HG02840 (cell line): ENCODE measurements at regions not wholly inside any gene's neighbourhood (a gene's known extent, or its start where the extent isn't known, plus 50 kb on each side); places are given as distances from the start of the nearest gene placed in this dataset.
"Not testable (repeated sequence)": the region's sequence is repeated elsewhere in the genome, so short reads cannot be mapped to it uniquely, and the experiment has no call there.

Source experiments
- ATAC-seq: cut with Tn5 transposase; IDR thresholded peaks from one replicate; pipeline ENCODE4 v1.9.1; 2021; ENCODE audit warnings: mild to moderate bottlenecking, moderate library complexity, moderate number of reproducible peaks; ENCODE audit not compliant: unreplicated experiment, low FRiP score

DNA sequence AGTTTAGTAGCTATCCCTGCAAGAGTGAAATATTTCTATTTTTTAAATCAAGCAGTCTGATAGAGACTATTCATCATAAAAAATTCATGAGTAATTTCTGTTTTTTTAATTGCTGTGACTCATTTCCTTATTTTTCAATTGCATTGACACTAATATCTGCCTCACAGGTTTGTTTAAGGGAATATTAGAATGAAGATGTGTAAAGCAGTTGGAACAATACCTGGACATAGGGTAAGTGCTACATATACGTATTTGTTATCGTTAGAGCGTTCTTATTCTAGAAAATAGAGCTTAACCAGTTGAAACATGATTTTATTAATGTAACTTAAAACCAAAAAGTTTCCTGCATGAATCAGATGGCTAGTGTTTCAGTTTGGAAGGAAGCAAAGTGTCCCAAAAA lies 2211.3 kb downstream of the PCDH7 start:
- ATAC-seq = no peak

DNA sequence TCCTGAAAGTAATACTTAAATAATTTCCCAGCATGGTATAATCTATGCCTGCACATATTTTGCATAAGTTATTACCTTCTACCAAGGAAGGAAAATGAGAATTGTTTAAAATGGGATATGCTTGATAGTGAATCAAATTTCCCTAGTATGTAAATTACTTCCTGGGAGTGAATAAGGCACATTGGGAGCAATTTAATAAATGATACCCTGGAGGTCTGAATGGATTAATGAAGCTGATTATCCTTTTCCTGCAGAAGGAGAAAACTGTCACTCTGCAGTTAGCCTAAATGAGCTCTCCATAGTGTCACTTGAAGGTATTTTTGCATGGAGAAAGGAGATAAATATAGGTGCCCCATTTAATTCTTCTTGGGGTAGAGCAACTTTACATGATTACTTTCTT lies 2212.0 kb downstream of the PCDH7 start:
- no peak for ATAC-seq

DNA sequence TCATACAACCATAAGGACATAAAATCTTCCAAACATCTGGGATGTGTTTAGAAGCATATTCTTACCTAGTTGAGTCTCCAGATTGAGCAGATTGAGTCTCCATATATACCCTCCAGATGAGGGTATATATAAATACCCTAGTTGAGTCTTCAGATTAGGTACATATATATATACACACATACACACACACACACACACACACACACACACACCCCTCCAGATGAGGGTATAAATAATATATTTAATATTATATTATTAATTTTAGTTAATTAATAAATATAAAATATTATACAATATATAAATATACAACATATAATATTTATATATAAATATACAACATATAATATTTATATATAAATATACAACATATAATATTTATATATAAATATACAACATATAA lies 2219.1 kb downstream of the PCDH7 start:
- ATAC-seq = not testable (repeated sequence)

DNA sequence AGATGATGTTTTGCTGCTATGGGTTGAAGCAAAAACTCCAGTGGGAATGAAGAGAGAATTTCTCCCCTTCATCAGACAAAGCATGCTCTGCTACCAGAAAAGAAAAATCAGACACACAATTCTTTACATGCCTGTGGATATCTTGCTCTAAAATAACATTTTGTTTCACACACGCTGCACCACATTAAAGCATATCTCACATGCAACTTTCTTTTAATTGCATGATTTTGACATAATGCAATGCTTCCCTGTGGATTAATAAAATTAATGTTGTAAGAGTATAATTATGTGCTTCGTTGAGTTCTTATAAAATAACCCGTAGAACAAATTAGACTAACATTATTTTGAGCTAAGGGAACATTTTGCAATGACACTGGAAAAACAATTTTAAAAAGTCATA lies 2230.7 kb downstream of the PCDH7 start:
- ATAC-seq = no peak

DNA sequence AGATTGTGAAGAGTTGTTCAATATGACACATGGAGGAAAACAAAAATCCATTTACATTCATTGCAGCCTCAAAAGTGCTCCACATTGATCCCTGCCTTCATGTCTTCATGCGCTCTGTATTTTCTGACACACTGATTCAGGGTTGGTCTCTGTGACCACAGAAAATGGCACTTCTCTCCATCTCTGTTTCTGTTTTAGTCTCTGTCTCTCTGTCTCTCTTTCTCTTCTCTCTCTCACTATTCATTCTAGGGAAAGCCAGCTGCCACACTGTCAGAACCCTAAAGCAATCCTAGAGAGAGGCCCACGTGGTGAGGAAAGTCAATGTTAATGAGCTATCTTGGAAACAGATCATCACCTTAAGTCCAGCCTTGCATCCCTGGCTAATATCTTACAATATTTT lies 2238.4 kb downstream of the PCDH7 start:
- no peak for ATAC-seq

DNA sequence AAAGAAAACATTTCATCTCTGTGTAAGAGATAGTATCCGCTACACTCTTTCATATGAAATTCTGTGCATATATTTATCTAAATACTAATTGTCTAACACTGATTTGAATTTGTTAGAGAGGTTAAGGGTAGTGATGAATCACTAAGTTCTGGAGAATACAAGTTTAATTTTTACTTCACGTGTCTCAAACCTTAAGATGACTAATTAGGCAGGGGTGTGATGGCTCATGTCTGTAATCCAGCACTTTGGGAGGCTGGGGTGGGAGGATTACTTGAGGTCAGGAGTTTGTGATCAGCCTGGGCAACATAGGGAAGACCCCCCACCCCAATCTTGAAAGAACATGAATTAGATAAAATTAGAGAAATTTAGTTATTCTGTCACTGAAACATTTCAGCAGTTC lies 2241.9 kb downstream of the PCDH7 start:
- ATAC-seq = no peak

DNA sequence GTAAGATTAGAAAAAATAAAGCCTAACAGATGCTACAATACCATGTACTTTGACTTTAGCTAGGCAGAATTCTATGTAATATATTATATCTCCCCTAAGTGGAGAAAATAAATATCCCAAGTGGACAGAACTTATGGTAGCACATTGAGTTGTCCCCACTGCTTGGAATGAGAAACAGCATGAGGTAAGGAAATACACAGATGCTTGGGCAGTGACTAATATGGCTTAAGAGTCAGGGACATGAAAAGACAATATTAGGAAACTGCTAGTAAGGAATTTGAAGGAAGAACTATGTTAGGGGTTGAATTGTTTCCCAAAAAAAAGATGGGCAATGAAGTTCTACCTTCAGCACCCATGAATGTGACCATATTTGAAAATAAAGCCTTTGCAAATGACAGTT lies 2265.1 kb downstream of the PCDH7 start:
- no peak for ATAC-seq

DNA sequence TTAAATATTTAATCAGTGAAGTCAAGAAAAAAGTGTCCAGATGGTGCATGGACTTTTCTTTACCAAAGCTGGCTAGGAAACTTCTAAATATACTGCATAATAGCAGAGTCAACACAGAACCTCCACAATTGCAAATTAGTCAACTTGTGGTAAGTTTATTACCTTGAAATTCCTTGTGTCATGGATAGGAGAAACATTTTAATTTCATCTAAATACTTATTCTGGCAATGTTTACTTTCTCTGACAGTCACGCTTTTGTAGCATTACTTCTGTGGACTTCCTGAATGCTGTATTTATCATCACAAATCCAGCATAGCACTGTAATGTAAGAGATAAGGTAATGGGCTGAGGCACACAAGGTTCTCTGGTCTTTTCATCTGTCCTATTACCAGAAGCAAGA lies 2266.1 kb downstream of the PCDH7 start:
- no peak for ATAC-seq

DNA sequence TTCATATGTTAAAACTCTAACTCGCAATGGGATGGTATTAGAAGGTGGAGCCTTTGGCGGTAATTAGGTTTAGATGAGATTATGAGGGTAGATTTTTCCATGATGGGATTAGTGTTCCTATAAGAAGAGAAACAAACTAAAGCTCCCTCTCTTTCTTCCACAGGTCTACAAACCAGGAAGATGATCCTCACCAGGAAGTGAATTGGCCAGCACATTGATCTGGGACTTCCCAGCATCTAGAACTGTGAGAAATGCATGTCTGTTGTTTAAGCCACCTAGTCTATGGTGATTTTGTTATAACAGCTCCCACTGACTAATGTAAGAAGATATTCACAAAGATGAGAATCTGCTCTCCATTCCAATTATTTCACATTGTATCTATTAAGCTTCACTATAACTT lies 2266.9 kb downstream of the PCDH7 start:
- ATAC-seq = no peak

DNA sequence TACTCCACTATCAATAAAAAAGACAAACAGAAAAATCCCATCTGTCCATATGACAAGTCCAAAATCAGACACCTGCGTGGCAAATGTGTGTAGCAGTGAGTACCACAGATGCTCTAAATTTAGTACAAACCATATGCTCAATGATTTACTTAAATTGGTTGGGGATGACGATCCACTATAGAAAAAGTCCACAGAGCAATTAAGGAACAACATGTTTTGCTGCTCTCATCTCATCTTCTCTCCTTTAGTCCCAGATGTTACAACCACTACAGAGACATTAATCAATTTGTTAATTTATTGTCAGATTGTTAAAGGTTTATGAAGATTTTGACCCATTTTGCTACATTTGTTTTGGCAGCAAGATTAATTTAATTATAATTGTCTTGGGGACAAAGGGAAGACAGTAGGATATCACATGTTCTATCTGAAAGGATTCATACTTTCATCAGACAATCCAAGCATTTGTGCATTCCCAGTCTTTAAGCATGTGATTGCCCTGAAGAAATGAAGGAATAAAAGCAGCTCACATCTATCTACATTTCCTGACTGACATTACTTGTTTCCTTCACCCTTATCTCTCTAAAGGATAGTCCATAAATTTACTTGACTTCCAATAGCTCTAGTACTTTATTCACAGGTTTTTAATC lies 2268.1 kb downstream of the PCDH7 start:
- ATAC-seq = no peak

DNA sequence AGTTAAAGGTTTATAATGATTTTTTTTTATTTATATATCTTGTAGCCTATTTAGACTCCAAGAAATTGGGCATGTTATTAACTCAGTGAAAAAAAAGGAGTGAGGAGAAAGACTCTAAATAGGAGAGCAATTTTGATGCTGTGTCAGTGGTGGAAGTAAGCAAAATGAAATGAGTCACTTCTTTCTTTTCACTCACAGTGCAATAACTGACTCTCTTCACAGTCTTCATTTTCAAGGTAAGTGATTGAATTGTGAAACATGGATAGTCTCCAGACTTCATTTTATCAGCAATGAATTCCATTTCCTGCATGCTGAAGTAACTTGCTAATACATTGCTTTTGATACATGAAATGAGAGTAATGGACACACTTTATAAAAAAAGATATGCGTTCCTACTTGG lies 2271.5 kb downstream of the PCDH7 start:
- no peak for ATAC-seq

DNA sequence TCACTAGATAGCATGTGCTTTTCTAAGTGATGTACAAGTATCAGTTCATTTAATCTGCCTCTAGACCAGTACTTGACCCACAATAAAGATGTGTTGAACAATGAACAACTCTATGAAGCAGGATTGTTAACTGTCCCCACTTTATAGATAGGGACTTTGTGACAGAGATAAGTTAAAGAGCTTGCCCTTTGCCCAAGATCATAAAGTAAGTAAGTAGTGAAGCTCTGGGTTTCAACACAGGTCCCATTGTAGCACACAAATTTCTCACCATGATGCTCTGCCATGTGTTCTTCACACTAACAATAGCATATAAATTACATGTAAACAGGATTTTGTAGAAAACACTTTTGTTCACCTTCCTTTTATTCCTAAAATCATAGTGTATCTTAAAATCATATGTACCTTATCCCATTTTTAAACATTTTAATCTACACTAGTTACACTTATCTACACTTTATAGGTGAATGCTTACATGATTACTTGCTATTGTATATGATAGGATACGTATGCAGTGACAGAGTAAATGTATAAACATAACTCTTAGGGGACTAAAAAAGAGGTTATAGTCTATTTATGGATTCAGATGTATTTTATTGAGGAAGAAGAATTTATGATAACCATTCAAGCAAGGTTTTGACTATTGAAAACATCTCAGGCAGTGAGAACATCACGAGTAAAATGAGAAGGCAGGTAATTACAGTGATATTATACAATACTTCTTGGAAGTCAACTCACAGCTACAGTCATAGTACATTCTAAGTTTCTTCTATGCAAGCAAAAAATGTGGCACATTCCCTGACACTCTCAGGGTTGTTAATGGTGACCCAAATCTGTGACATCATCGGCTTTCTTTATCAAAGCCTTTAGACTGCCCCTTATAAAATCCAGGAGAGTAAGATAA lies 2275.1 kb downstream of the PCDH7 start:
- no peak for ATAC-seq

DNA sequence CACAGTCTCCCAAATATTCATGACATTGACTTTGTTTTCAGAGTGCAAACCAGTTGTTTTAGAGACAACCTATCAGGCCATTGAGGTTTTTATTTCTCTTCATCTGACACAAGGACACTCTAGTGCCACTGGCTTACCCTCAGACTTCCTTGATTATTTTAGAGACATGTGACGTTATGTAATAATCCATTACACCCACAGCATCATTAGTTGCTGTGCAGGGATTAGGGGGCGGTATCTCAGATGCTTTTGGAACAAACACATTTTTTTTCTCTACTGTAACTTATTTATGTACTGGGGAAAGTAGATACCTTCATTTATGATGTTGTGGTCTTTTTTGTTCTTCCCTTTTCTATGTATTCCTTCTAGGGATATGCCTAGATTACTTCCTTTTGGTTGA lies 2293.1 kb downstream of the PCDH7 start:
- no peak for ATAC-seq

DNA sequence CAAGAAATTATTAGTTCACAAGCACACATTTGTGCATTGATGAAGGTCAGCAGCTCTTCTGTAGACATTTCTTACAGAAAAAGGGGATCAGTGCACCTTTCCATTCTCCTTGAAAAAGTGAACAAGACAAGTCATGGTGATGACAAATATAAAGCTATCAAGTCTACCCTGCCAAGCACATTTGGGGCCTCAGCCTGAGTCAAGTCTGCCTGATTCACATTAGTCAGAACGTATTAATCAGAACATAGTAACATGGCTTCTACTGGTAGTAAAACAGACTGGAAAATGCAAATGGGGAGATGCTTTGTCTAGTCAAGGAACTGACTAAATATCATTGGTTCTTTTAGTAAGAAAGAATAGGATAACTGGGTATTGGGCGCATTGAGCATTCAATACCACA lies 2305.1 kb downstream of the PCDH7 start:
- no peak for ATAC-seq

DNA sequence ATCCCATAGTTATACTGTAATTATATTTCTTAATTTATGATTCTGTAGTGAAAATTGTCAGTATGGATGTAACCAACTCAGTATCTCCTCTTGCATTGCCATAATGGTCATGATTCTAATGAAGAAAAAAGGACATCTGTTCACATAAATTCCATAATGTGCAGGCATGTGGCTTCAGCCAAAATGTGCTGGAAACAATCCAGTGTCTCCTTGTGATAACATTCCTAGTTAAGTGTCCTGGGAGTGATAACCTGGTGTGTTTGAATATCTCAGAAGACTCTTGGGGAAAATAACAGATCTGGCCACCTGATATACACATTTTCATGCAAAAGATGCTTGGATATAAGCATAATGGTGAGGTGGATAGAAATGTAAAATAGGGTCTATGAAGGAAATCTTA lies 2309.8 kb downstream of the PCDH7 start:
- no peak for ATAC-seq

DNA sequence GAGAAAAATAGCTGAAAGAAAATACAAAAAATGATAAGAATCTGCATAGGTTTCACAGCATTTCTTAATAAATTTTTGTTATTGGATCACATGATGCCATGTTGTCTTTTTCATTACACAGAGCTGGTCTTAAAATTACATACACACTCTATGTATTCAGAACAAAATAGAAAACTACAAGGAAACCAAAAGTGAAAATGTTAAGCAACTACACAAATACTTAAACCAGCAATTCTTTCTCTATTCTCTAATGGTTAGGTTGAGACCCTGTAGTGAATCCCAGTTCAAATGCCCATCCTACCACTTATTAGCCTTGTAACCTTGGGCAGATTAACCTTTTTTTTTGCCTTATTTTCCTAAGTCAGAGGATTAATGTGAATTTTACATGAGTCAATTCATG lies 2311.2 kb downstream of the PCDH7 start:
- no peak for ATAC-seq

DNA sequence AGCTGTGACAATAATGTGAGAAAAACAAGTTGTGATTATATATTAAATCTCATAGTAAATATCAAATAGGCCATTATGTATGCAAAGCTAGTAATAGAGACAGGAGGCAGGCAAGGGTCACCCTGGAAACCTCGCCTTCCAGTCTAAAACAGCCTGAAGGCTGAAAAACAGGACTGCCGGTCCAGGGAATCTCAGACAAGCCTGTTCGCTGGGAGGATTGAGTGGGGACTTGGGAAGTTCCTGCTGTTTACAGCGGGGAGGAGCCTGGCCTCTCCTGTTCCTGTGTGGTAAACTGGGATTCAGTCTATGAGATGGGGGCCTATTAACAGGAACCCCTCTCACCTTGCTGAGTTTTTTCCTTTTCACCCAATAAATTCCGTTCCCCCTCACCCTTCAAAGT lies 2317.3 kb downstream of the PCDH7 start:
- no peak for ATAC-seq

DNA sequence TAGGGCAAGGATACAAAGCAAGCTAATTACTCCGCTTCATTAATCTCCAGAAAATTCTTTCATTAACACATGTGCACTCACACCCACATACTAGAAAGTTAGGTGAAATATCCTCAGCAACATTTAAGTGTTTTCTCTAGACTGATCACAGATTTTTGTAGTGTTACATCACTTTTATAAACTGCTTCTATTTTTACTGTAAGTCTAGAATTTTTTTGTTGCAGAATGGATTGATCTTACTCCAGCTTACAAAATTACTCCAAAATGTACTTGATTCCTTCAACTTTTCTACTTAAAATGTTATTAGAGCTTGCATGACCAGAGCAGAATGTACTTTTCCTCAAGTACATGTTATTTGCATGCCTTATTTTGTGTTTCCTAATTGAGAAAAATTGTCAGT lies 2325.2 kb downstream of the PCDH7 start:
- no peak for ATAC-seq

DNA sequence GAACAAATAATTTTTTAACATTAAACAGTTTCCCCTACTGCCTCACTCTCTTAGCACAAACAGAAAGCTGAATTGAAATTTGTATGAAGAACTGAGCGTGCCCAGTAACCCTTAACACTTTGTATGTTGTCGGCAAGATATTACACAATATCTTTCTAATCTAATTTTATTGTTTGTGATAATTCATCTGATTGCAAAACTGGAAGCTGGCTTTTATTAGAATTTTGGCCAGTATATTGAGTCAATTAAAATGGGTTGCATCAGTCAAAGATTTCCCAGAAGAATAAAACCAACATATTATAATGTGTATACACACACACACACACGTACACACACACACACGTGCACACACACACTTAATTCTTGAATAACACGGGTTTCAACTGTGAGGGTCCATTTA lies 2332.1 kb downstream of the PCDH7 start:
- ATAC-seq = no peak

DNA sequence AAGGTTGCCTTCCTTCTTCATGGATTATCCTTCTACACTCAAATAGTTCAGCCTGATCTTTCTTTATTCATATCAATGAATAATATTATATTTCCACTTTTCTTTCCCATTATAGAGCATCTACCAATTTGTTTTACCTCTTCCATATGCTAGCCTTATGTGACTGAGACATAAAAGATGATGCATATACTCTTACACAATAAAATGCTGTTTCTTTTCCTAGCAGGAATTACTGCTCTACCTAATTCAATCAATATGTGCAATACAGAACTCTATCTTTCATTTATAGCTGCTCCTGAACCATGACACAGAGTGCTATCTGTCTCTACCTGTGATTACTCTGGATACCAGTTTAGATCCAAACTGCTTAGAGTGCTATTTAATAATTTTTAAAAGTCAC lies 2334.0 kb downstream of the PCDH7 start:
- no peak for ATAC-seq

DNA sequence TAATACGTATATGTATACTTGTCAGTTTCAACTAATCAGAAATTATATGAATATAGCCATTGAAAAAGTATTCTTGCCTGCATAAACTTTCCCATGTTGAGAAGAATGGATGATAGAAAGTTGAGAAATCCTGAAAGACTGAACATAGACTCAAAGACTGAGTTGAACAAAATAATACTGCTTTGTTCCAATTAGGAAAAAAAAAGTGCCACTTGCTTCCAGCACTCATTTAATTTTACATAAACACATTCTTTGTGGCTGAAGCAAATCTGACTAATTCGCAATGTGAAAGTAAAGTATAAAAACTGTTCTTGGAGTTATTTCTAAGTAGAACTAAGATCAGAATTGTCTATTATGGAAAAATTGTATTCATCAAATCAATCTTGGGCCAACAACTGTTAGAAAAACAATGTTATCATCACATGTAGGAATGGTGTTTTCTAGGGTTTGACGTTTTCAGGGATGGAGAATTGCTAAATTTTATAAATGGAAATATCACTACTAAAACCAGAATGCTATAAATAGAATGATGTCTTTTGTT lies 2334.6 kb downstream of the PCDH7 start:
- no peak for ATAC-seq

DNA sequence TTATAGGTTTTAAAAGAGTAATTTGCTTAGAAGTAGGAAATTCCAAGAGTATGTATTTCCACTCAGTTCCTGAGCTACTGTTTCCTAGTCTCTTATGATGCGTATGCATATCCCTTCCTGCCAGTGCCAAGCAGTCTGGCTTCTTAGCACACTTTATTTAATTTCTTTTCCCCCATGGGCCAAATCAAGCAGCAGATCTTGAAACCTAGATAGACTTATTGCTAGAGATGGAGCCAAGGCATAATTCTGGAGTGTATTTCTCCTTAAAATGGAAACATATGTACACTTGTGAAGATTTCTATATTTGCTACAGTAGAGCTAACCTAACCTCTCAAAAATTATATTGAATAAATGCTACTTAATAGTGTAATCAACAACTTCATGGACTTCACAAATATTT lies 2337.6 kb downstream of the PCDH7 start:
- ATAC-seq = no peak
